ENCODE measurements at regions not wholly inside any gene's neighbourhood (a gene's known extent, or its start where the extent isn't known, plus 50 kb on each side); places are given as distances from the start of the nearest gene placed in this dataset.

GRCh38 chr7:131255242-131255641 lies 72.4 kb upstream of the MKLN1 start:
- no peak for DNase-seq (ENCODE audit: low spot score)

GRCh38 chr7:131261476-131261994 lies 66.1 kb upstream of the MKLN1 start:
- DNase-seq (ENCODE audit: low spot score), result no peak

GRCh38 chr7:131265227-131265626 lies 62.4 kb upstream of the MKLN1 start:
- DNase-seq (ENCODE audit: low spot score), result no peak

- DNase-seq (ENCODE audit: low spot score), result no peak
Observed at GRCh38 chr7:131267631-131268030, 60.0 kb upstream of the MKLN1 start.

GRCh38 chr7:131268906-131269305 lies 58.8 kb upstream of the MKLN1 start:
- no peak for DNase-seq (ENCODE audit: low spot score)

- DNase-seq (ENCODE audit: low spot score), result no peak
Observed at GRCh38 chr7:131272086-131272485, 55.6 kb upstream of the MKLN1 start.

- no peak for DNase-seq (ENCODE audit: low spot score)
Observed at GRCh38 chr7:131274986-131275385, 52.7 kb upstream of the MKLN1 start.

- DNase-seq (ENCODE audit: low spot score), result no peak
Observed at GRCh38 chr7:131276190-131276589, 51.5 kb upstream of the MKLN1 start.

GRCh38 chr7:131276748-131277147 lies 50.9 kb upstream of the MKLN1 start:
- DNase-seq (ENCODE audit: low spot score), result no peak
